Type B pancreatic cell (in vitro differentiated cells): ENCODE measurements at regions not wholly inside any gene's neighbourhood (a gene's known extent, or its start where the extent isn't known, plus 50 kb on each side); places are given as distances from the start of the nearest gene placed in this dataset.

Experiments
- DNase-seq: peaks from one replicate; pipeline ENCODE4 v3.0.0; 2021; ENCODE audit warnings: mixed read lengths; ENCODE audit not compliant: unreplicated experiment; ENCODE audit errors: extremely low spot score
- H3K27ac Mint-ChIP-seq: 2 replicates; pipeline ENCODE4 v1.8.0; 2021; ENCODE audit warnings: mild to moderate bottlenecking, mixed read lengths
- H3K27me3 Mint-ChIP-seq: 2 replicates; pipeline ENCODE4 v1.8.0; 2021; ENCODE audit warnings: mixed read lengths
- H3K36me3 Mint-ChIP-seq: 2 replicates; pipeline ENCODE4 v1.8.0; 2021; ENCODE audit warnings: mixed read lengths
- H3K4me1 Mint-ChIP-seq: one replicate; pipeline ENCODE4 v1.8.0; 2021; ENCODE audit warnings: mixed read lengths; ENCODE audit not compliant: unreplicated experiment
- H3K4me3 Mint-ChIP-seq: 2 replicates; pipeline ENCODE4 v1.8.0; 2021; ENCODE audit warnings: mild to moderate bottlenecking, mixed read lengths
- H3K9me3 Mint-ChIP-seq: 2 replicates; pipeline ENCODE4 v1.8.0; 2021; ENCODE audit warnings: mixed read lengths
- CTCF ChIP-seq: fragments of 200-600 bp; sonication (generic); conservative IDR thresholded peaks from 2 replicates; pipeline ENCODE4 v1.5.0; 2021; ENCODE audit warnings: antibody characterized with exemption, mild to moderate bottlenecking

DNA sequence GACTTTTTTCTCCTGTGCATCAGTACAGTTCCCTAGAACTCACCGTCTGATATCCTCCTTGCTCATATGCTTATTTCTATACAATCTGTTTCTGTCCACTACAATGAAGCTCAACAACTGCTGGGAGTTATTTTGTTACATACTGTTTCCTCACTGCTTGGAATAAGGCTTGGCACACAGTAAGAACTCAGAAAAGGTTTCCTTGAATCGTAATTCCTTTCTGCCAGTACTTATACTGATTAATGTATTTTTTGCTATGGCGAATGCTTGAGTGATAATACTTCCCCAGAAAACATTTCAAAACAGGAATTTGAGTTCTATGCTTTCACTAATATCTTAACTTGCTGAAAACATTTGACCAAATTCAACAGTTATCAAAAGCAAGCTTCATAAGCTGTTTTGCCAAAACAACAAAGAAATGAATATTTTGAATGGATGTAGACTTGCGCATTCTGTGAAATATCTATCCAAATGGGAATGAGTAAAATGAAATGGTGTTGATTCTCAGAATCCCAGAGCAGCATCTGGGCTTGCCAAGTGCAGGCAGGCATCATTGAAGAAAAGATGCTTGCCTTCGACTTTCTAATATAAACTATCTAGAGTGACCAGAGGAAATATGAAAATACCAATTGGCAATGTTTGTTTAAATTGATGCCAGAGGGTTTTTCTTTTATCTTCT is 286.3 kb downstream of the RAP2B start:
- Mint-ChIP-seq H3K9me3 (no peaks in the 10 kb centered on the region), H3K4me3 (no peak overlapping the region), H3K27ac (no peak overlapping the region), H3K27me3 (no peaks in the 10 kb centered on the region), H3K36me3 (no peaks in the 10 kb centered on the region), H3K4me1 (no peaks in the 10 kb centered on the region)
- no peak for DNase-seq
- TF ChIP-seq CTCF: no peak

DNA sequence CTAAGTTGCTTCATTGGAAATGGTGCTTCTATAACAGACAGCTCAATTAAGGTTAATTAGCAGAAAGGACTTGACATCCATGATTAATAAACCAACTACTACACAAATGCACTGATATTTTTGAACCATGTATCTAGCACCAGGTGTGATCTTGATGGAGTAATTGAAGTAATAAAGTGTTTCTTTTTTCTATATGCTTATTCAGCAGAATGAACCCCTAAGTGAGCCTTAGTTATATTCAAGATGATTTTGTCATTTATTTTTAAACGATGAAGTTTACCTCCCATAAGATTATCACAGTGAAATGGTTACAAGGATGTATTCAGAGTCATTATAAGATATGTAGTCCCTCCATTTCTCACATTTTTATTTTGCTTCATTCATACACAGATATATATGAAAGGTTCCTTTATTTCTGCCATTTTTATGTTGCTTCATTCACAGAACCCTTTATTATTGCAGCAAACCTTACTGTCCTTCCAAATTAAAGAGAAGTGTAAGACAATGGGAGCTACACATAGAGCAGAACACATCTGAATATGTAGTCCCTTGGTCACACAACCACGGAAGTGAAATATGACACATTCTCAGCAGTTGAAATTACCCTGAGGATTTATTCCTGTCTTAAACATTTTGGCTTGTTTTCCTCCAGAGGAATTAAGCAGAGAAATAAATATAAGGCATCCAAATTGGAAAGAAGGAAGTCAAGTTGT is 295.0 kb downstream of the RAP2B start:
- no peak for TF ChIP-seq CTCF
- Mint-ChIP-seq H3K4me1 (no peaks in the 10 kb centered on the region), H3K27ac (no peak overlapping the region), H3K36me3 (no peaks in the 10 kb centered on the region), H3K4me3 (no peak overlapping the region), H3K27me3 (no peaks in the 10 kb centered on the region), H3K9me3 (no peaks in the 10 kb centered on the region)
- DNase-seq: no peak

GRCh38 chr3:153458881-153459280 is 296.9 kb downstream of the RAP2B start:
- TF ChIP-seq CTCF: no peak
- Mint-ChIP-seq H3K27ac (no peak overlapping the region), H3K27me3 (no peaks in the 10 kb centered on the region), H3K4me3 (no peak overlapping the region), H3K36me3 (no peaks in the 10 kb centered on the region), H3K4me1 (no peaks in the 10 kb centered on the region), H3K9me3 (no peaks in the 10 kb centered on the region)
- DNase-seq: no peak

DNA sequence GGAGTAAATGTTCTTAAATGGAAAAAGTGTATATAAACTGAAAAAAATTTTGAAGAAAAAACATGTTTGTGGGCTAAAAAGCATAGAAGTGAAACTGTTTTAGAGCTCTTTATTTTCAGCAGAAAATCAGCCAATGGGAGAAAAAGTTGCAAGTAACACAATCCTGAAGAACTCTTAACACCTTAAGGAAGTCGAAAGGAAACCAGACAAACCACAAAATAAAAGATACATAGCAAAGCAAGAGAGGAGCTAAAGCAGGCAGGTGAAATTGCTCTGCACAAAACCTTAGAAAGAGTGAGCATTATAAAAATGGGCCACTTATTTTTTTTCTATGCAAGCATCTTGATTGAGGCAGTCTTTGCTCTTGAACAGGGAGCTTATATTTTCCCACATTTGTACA is 300.5 kb downstream of the RAP2B start:
- Mint-ChIP-seq H3K9me3 (no peaks in the 10 kb centered on the region), H3K36me3 (no peaks in the 10 kb centered on the region), H3K27ac (no peak overlapping the region), H3K4me1 (no peaks in the 10 kb centered on the region), H3K27me3 (no peaks in the 10 kb centered on the region), H3K4me3 (no peak overlapping the region)
- no peak for DNase-seq
- TF ChIP-seq CTCF: no peak

GRCh38 chr3:153463895-153464294 is 301.9 kb downstream of the RAP2B start:
- no peak for DNase-seq
- no peaks in the 10 kb centered on the region for H3K9me3 Mint-ChIP-seq
- H3K27me3 Mint-ChIP-seq: no peaks in the 10 kb centered on the region
- TF ChIP-seq CTCF: no peak
- H3K4me1 Mint-ChIP-seq: no peaks in the 10 kb centered on the region
- no peak overlapping the region for H3K27ac Mint-ChIP-seq
- no peak overlapping the region for H3K4me3 Mint-ChIP-seq
- no peaks in the 10 kb centered on the region for H3K36me3 Mint-ChIP-seq
